Neural progenitor cell (in vitro differentiated cells): ENCODE measurements at regions not wholly inside any gene's neighbourhood (a gene's known extent, or its start where the extent isn't known, plus 50 kb on each side); places are given as distances from the start of the nearest gene placed in this dataset.

Experiments
- DNase-seq: peaks from one replicate; pipeline ENCODE4 v3.0.0-alpha.2; 2016; ENCODE audit warnings: low spot score
- H2AFZ ChIP-seq: fragments of 200-600 bp; sonication (generic); replicated peaks from 2 replicates; pipeline ENCODE4 v1.6.1; 2016; ENCODE audit warnings: antibody characterized with exemption
- H3F3A ChIP-seq: fragments of 200-600 bp; sonication (generic); 2 replicates; pipeline ENCODE4 v1.6.1; 2016; ENCODE audit warnings: antibody characterized with exemption, low read depth
- H3K27ac ChIP-seq: fragments of 200-600 bp; sonication (generic); 2 replicates; pipeline ENCODE4 v1.5.1; 2016; ENCODE audit warnings: mild to moderate bottlenecking
- H3K27me3 ChIP-seq: fragments of 200-600 bp; sonication (generic); 2 replicates; pipeline ENCODE4 v1.6.1; 2016; ENCODE audit warnings: mild to moderate bottlenecking, moderate library complexity
- H3K36me3 ChIP-seq: fragments of 200-600 bp; sonication (generic); 2 replicates; pipeline ENCODE4 v1.5.1; 2016
- H3K4me1 ChIP-seq: fragments of 200-600 bp; sonication (generic); 2 replicates; pipeline ENCODE4 v1.6.1; 2016; ENCODE audit warnings: mixed run types
- H3K4me2 ChIP-seq: fragments of 200-600 bp; sonication (generic); 2 replicates; pipeline ENCODE4 v1.6.1; 2016
- H3K4me3 ChIP-seq: fragments of 200-600 bp; sonication (generic); 2 replicates; pipeline ENCODE4 v1.5.1; 2016
- H3K79me2 ChIP-seq: fragments of 200-600 bp; sonication (generic); 2 replicates; pipeline ENCODE4 v1.6.1; 2016; ENCODE audit warnings: low read depth
- H3K9ac ChIP-seq: fragments of 200-600 bp; sonication (generic); 2 replicates; pipeline ENCODE4 v1.6.1; 2016
- H3K9me3 ChIP-seq: fragments of 200-600 bp; sonication (generic); 2 replicates; pipeline ENCODE4 v1.5.1; 2016; ENCODE audit warnings: low read depth
- H4K20me1 ChIP-seq: fragments of 200-600 bp; sonication (generic); 2 replicates; pipeline ENCODE4 v1.6.1; 2016; ENCODE audit warnings: low read depth
- H3K27ac Mint-ChIP-seq: 3 replicates; pipeline ENCODE4 v1.8.0; 2021; ENCODE audit warnings: mixed read lengths
- H3K27me3 Mint-ChIP-seq: 2 replicates; pipeline ENCODE4 v1.8.0; 2022; ENCODE audit warnings: low read depth, mild to moderate bottlenecking, inconsistent platforms, moderate library complexity, mixed read lengths; ENCODE audit not compliant: insufficient read depth
- H3K36me3 Mint-ChIP-seq: 3 replicates; pipeline ENCODE4 v1.8.0; 2021; ENCODE audit warnings: mixed read lengths
- H3K4me1 Mint-ChIP-seq: 3 replicates; pipeline ENCODE4 v1.8.0; 2021; ENCODE audit warnings: mixed read lengths
- H3K4me3 Mint-ChIP-seq: 3 replicates; pipeline ENCODE4 v1.8.0; 2021; ENCODE audit warnings: mild to moderate bottlenecking, moderate library complexity, mixed read lengths
- H3K9me3 Mint-ChIP-seq: 3 replicates; pipeline ENCODE4 v1.8.0; 2020; ENCODE audit warnings: mixed read lengths
- CTCF ChIP-seq: fragments of 200-600 bp; sonication (generic); IDR thresholded peaks from 2 replicates; pipeline ENCODE4 v1.5.1; 2017; ENCODE audit warnings: antibody characterized with exemption, mild to moderate bottlenecking
- EZH2 ChIP-seq: fragments of 200-600 bp; sonication (generic); IDR thresholded peaks from 2 replicates; pipeline ENCODE4 v1.6.1; 2017; ENCODE audit warnings: antibody characterized with exemption, mild to moderate bottlenecking, moderate library complexity
- EZH2phosphoT487 ChIP-seq: fragments of 200-600 bp; sonication (generic); IDR thresholded peaks from 2 replicates; pipeline ENCODE4 v1.6.1; 2017; ENCODE audit warnings: antibody characterized with exemption

DNA sequence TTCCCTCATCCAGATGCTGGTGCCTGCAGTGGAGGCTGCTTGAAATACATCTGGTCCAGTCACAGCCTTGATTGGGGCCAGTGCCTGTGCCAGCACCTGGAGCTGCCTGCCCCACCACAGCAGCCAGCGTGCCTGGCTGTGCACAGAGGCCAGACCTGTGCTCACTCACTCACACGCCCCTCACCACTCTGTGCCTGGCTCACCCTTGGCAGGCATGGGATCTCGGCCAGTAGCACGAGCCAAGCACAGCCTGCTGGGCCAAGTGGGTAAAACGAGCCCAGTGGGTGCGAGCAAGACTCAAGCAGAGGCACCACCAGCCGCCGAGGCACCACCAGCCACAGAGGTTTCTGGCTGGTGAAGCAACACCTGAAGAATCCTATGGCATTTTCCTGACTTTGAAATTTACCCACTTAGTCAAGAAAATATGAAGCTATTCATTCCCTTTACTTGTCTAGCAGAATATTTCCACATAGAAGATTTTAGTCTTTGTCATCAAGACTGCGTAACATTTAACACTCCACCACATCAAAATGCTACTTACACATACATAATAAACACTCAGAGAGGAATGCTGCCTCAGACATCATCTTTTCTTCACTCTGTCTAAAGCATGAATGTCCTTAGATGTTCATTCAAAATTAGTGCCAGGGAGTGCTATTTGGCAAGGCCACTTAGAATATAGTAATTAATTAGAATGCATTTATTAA, 424.3 kb upstream of the FAT3 start:
- no peaks in the 10 kb centered on the region for H3K9me3 Mint-ChIP-seq
- Histone ChIP-seq H3K27ac (no peak overlapping the region), H3K36me3 (no peaks in the 10 kb centered on the region), H3K9me3 (no peaks in the 10 kb centered on the region), H3F3A (peaks cover 7% of the 10 kb centered on the region), H3K4me2 (no peak overlapping the region), H3K4me3 (no peak overlapping the region), H3K9ac (no peak overlapping the region), H3K79me2 (no peaks in the 10 kb centered on the region), H2AFZ (no peak overlapping the region), H4K20me1 (no peaks in the 10 kb centered on the region), H3K4me1 (peaks cover 23% of the 10 kb centered on the region), H3K27me3 (no peaks in the 10 kb centered on the region)
- peaks cover 3% of the 10 kb centered on the region for H3K27me3 Mint-ChIP-seq
- DNase-seq, result no peak
- H3K27ac Mint-ChIP-seq, result peak overlapping the region; percentile 43
- H3K4me1 Mint-ChIP-seq, result peaks cover 24% of the 10 kb centered on the region
- peaks cover 2% of the 10 kb centered on the region for H3K36me3 Mint-ChIP-seq
- TF ChIP-seq EZH2 (no peak), CTCF (no peak), EZH2phosphoT487 (no peak)
- no peak overlapping the region for H3K4me3 Mint-ChIP-seq

DNA sequence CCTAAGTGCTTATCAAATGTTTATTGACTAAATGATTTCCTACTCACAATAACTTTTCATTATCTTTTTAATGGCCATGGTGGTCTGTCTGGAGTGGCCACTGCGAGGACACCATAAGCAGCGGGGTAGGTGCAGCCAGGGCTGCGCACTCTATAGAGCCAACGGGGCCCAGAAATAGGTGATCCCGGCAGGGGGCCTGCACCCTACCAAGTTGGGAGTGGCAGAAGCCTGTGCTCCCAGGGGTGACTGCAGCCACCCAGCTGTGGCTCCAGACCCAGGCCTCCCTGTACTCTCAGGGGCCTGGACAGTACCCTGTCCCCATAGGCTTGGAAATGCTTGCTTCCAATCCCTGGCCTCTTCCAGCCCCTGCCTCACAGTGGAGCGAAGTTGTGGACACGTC, 426.4 kb upstream of the FAT3 start:
- Mint-ChIP-seq H3K4me1 (peaks cover 10% of the 10 kb centered on the region), H3K27me3 (peaks cover 3% of the 10 kb centered on the region), H3K9me3 (no peaks in the 10 kb centered on the region), H3K4me3 (no peak overlapping the region), H3K36me3 (peaks cover 2% of the 10 kb centered on the region), H3K27ac (no peak overlapping the region)
- DNase-seq, result no peak
- peaks cover 11% of the 10 kb centered on the region for H3K4me1 ChIP-seq
- H3F3A ChIP-seq, result no peaks in the 10 kb centered on the region
- H3K27ac ChIP-seq, result no peak overlapping the region
- H3K27me3 ChIP-seq, result no peaks in the 10 kb centered on the region
- H3K36me3 ChIP-seq, result no peaks in the 10 kb centered on the region
- H3K9me3 ChIP-seq, result no peaks in the 10 kb centered on the region
- TF ChIP-seq EZH2phosphoT487 (no peak), CTCF (no peak), EZH2 (no peak)
- no peaks in the 10 kb centered on the region for H4K20me1 ChIP-seq
- no peak overlapping the region for H3K4me2 ChIP-seq
- no peak overlapping the region for H3K9ac ChIP-seq
- no peaks in the 10 kb centered on the region for H3K79me2 ChIP-seq
- no peak overlapping the region for H2AFZ ChIP-seq
- no peak overlapping the region for H3K4me3 ChIP-seq

- H3K4me3 Mint-ChIP-seq, result no peak overlapping the region
- Histone ChIP-seq H3K79me2 (no peaks in the 10 kb centered on the region), H3K27me3 (no peaks in the 10 kb centered on the region), H3K4me2 (no peak overlapping the region), H3K27ac (no peak overlapping the region), H3K9ac (no peak overlapping the region), H2AFZ (no peak overlapping the region), H3K9me3 (no peaks in the 10 kb centered on the region), H3K4me1 (no peaks in the 10 kb centered on the region), H3K4me3 (no peak overlapping the region), H4K20me1 (no peaks in the 10 kb centered on the region), H3K36me3 (no peaks in the 10 kb centered on the region), H3F3A (no peaks in the 10 kb centered on the region)
- no peak for TF ChIP-seq EZH2
- TF ChIP-seq EZH2phosphoT487, result no peak
- no peak for TF ChIP-seq CTCF
- DNase-seq, result no peak
- H3K9me3 Mint-ChIP-seq, result no peaks in the 10 kb centered on the region
- H3K27me3 Mint-ChIP-seq, result no peaks in the 10 kb centered on the region
- no peak overlapping the region for H3K27ac Mint-ChIP-seq
- H3K4me1 Mint-ChIP-seq, result peaks cover under 1% of the 10 kb centered on the region
- H3K36me3 Mint-ChIP-seq, result peaks cover 2% of the 10 kb centered on the region
These were observed 427.6 kb upstream of the FAT3 start for GRCh38 chr11:91796999-91797398.
